HCEC 1CT (cell line): ENCODE measurements at regions not wholly inside any gene's neighbourhood (a gene's known extent, or its start where the extent isn't known, plus 50 kb on each side); places are given as distances from the start of the nearest gene placed in this dataset.
"Not testable (repeated sequence)": the region's sequence is repeated elsewhere in the genome, so short reads cannot be mapped to it uniquely, and the experiment has no call there.

Experiments
- DNase-seq: peaks from one replicate; pipeline ENCODE4 v3.0.0-alpha.2; 2017

GRCh38 chr14:43669355-43669754 lies 837.7 kb downstream of the FSCB start:
- no peak for DNase-seq

- no peak for DNase-seq
Observed at GRCh38 chr14:43665570-43666267, 841.4 kb downstream of the FSCB start.

- DNase-seq = not testable (repeated sequence)
Observed at GRCh38 chr14:43655194-43655593, 851.9 kb downstream of the FSCB start.

GRCh38 chr14:43651896-43652295 lies 855.2 kb downstream of the FSCB start:
- no peak for DNase-seq

GRCh38 chr14:43651185-43651787 lies 855.8 kb downstream of the FSCB start:
- DNase-seq = no peak

- no peak for DNase-seq
Observed at GRCh38 chr14:43649508-43649907, 857.6 kb downstream of the FSCB start.

GRCh38 chr14:43647302-43647701 lies 859.8 kb downstream of the FSCB start:
- no peak for DNase-seq

GRCh38 chr14:43640718-43641267 lies 866.3 kb downstream of the FSCB start:
- DNase-seq = no peak

- no peak for DNase-seq
Observed at GRCh38 chr14:43625294-43625693, 881.8 kb downstream of the FSCB start.

GRCh38 chr14:43621282-43621681 lies 885.8 kb downstream of the FSCB start:
- DNase-seq = no peak

- DNase-seq = no peak
Observed at GRCh38 chr14:43595096-43595772, 911.8 kb downstream of the FSCB start.

GRCh38 chr14:43591776-43592175 lies 915.3 kb downstream of the FSCB start:
- DNase-seq = no peak

- no peak for DNase-seq
Observed at GRCh38 chr14:43587183-43587582, 919.9 kb downstream of the FSCB start.

- no peak for DNase-seq
Observed at GRCh38 chr14:43579671-43580070, 927.4 kb downstream of the FSCB start.

- DNase-seq = no peak
Observed at GRCh38 chr14:43568022-43568421, 939.1 kb downstream of the FSCB start.

- no peak for DNase-seq
Observed at GRCh38 chr14:43548368-43548767, 958.7 kb downstream of the FSCB start.

GRCh38 chr14:43547596-43547995 lies 959.5 kb downstream of the FSCB start:
- not testable (repeated sequence) for DNase-seq

GRCh38 chr14:43541356-43541755 lies 965.7 kb downstream of the FSCB start:
- no peak for DNase-seq

GRCh38 chr14:43540948-43541347 lies 966.1 kb downstream of the FSCB start:
- DNase-seq = no peak

GRCh38 chr14:43539210-43539609 lies 967.9 kb downstream of the FSCB start:
- DNase-seq = no peak

GRCh38 chr14:43535231-43535838 lies 971.7 kb downstream of the FSCB start:
- DNase-seq = no peak

- no peak for DNase-seq
Observed at GRCh38 chr14:43532825-43533416, 974.2 kb downstream of the FSCB start.

GRCh38 chr14:43528321-43528720 lies 978.8 kb downstream of the FSCB start:
- DNase-seq = no peak
